GM21529 (cell line): ENCODE measurements at regions not wholly inside any gene's neighbourhood (a gene's known extent, or its start where the extent isn't known, plus 50 kb on each side); places are given as distances from the start of the nearest gene placed in this dataset.
"Not testable (repeated sequence)": the region's sequence is repeated elsewhere in the genome, so short reads cannot be mapped to it uniquely, and the experiment has no call there.

Source experiments
- ATAC-seq: cut with Tn5 transposase; IDR thresholded peaks from one replicate; pipeline ENCODE4 v1.9.1; 2021; ENCODE audit not compliant: unreplicated experiment

DNA sequence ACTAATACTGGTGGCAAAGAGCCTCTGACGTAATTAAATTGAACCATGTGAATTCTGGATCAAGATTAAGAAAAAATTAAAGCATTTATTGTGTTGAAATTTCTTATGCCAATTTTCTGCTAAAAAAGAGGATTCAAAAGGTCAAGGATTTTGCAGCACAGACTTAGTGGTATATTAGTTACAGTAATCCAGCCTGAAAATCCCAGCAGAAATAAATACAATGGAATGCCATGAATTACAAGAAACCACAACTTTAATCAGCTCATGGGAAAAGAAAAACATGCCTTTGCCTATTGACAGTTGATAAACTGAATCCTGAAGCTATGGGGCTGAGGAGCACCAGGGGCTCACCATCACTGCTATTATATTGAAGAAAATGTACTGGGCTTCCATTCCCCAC lies 114.8 kb upstream of the SATB2 start:
- no peak for ATAC-seq

DNA sequence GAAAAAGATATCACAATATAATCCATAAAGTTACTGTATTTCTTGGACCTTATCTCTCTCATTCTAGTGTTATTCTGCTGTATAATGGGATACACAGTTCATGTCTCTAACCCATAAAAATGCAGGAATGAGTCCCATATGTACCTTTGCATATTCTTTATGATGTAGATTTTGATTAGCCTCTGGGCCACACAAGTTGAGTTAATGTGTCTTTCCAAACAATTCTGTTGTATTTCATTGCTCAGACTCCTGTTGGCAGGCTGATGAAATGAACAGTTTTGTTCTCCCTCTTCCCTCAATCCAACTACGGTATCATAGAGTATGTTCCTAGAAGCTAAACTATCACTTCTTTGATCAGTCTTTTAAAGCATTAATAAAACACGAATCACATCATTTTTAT lies 113.2 kb upstream of the SATB2 start:
- ATAC-seq, result no peak

DNA sequence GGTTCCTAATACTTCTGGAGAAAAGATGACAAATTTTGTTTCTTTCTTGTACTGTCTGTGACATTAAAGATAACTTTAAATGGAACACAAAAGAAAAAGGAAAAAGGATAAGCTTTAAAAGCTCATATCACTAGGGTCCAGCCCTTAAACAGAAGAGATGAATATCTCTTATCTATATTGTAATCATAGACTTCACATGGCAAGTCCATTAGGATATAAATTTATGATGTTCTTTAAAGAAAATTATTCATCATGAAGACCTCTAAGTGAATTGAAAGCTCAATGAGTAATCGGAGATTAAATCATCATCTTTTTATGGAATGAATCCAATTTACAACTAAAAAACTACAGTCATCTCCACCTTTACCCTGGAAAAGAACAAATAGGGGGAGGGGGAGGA lies 111.6 kb upstream of the SATB2 start:
- no peak for ATAC-seq

DNA sequence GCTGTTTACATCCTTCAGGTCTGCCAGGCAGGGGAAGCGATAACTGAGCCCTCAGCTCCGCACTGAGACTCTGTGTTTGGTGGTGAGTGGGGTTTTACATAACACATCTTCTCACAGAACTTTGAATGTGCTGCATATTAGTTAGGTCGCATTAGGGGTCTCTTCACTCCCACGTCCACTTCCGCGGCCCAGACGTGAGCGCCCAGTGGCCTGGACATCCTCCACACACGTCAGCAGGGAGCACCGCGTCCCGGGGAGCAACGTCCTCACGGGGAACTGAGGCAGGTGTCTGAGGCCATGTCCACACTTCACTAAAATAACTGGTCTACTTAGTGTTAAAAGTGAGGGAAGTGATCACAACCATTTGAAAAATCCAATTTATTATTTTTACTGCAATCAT lies 100.4 kb upstream of the SATB2 start:
- ATAC-seq, result no peak

DNA sequence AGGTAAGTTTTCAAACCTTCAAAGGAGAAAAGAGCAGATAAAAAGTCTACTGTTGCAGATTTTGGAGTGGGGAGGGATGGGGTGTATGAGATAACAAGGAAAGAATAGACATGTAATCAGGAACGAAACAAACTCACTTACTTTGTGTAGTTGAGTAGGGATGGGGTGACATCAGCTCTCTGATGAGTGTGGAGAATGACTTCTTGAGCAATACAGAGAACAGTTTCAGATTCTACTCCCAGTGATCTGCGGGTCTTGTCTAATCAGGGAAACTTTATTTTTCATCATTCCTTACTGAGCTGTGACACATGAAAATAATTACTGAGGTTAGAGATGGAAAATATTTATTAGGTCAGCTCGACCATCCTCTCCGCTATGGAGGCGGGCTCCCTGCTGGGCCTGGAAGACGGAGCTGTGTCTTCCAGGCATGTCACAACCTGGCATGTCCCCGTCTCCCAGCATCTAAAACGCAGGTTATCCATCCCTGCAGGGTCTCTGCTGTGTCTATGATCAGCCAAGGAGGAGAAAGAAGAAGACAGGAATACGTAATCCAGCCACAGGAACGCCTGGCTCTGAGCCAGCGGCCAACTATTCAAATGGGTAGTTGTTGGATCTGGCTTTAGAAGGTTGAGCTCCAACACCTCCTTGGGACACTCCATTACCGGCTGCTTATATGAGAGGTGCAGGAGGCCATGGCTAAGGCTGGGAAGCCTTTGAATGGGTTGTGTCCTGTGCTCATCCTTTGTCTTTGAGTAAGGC lies 99.0 kb upstream of the SATB2 start:
- no peak for ATAC-seq

DNA sequence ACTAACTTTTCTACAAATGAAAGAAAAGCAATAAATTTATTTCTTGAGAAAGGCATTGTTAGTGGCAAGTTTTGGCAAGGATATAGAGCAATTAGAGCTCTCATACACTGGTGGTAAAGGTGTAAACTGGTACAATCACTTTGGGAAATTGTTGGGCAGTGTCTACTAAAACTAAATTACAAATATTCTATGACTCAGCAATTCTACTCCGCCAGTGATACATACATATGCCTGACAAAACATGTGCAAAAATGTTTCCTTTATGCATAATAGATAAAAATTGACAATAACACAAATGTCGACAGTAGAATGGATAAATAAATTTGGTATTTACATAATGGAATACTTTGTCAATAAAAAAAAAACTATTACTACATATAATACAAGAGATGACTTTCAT lies 96.3 kb upstream of the SATB2 start:
- no peak for ATAC-seq

DNA sequence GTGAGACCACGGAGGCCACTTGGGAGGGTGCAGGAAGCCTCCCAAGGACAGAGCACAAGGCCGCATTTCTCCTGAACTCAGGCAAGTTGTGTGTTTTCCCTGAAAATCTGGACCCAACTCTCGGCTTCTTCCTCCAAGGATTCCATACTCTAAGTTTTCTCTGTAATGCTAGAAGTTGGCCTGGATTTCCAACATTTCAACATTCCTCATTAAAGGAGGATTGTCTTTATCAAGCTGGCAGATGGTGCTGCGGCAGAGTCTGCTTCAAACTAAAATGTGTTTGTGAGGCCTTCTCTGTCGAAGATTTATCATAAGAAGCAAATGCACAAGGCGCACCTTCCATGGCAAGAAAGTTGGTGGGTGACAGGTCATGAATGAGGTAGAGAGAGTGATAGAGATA lies 94.4 kb upstream of the SATB2 start:
- ATAC-seq, result no peak

DNA sequence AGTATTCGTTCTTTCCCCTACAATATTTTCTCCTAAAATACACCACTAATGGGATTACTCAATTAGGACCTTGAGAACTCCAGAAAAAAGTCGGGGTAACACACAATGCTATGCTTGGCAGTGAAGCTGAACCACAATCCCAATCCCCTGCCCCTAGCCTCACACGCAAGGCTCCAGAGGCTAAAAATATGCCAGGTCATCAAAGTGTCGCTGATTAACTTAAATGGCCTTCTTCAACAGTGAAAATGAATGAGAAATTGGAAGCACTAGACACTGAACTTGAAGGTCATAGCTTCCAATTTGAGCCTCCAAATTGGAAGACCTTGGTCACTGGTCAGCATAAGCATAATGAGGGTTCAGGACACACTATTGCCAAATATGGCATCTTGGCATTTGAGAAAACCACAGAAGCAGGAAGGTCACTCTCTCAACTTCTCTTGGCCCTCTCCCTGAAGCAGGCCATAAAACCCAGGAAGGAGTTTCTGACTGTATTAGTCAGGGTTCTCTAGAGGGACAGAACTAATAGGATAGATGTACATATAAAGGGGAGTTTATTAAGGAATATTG lies 86.0 kb upstream of the SATB2 start:
- ATAC-seq, result no peak

DNA sequence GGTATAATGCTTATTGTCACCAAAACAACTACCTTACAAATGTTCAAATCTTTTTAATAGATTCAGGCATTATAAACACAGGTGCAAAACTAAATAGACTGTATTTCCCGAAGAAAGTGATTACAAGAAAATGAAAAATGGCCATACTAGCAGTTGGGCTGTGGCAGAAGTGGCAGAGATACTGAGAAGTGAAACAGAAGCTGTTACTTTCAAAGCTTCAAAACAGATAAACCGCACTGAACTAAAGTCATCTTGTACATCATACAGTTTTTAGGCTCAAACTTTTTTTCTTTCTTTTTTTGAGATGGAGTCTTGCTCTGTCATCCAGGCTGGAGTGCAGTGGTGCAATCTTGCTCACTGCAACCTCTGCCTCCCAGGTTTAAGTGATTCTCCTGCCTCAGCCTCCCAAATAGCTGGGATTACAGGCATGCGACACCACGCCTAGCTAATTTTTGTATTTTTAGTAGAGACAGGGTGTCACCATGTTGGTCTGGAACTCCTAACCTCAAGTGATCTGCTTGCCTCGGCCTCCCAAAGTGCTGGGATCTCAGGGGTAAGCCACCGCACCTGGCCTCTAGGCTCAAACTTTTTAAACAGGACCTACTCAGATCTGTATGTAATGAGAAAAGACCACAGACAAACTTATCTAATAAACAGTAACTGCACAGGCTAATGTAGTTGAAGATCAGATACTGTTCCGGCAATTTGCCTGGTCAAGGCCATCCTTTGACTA lies 77.9 kb upstream of the SATB2 start:
- no peak for ATAC-seq

DNA sequence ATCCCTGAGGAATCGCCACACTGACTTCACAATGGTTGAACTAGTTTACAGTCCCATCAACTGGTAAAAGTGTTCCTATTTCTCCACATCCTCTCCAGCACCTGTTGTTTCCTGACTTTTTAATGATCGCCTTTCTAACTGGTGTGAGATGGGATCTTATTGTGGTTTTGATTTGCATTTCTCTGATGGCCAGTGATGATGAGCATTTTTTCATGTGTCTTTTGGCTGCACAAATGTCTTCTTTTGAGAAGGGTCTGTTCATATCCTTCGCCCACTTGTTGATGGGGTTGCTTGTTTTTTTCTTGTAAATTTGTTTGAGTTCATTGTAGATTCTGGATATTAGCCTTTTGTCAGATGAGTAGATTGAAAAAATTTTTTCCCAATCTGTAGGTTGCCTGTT lies 76.1 kb upstream of the SATB2 start:
- ATAC-seq, result not testable (repeated sequence)

DNA sequence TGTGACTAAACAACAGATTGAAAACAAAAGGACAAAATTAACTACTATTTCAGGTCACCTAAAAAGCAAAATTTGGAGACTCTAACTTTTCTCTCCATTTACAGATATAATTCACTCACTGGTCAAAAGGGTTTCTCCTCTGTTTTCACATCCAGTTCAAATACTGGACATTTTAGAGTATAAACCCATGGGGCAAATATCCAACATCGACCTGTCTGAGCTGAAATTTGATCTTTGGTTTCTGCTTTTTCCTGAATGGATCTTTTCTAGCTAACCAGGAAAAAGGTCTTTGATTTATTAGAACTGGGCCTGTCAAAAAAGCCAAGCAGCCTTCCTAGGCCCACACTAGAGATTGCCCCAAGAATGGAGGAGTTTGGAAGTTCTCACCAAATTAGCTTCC lies 69.3 kb upstream of the SATB2 start:
- ATAC-seq, result no peak

DNA sequence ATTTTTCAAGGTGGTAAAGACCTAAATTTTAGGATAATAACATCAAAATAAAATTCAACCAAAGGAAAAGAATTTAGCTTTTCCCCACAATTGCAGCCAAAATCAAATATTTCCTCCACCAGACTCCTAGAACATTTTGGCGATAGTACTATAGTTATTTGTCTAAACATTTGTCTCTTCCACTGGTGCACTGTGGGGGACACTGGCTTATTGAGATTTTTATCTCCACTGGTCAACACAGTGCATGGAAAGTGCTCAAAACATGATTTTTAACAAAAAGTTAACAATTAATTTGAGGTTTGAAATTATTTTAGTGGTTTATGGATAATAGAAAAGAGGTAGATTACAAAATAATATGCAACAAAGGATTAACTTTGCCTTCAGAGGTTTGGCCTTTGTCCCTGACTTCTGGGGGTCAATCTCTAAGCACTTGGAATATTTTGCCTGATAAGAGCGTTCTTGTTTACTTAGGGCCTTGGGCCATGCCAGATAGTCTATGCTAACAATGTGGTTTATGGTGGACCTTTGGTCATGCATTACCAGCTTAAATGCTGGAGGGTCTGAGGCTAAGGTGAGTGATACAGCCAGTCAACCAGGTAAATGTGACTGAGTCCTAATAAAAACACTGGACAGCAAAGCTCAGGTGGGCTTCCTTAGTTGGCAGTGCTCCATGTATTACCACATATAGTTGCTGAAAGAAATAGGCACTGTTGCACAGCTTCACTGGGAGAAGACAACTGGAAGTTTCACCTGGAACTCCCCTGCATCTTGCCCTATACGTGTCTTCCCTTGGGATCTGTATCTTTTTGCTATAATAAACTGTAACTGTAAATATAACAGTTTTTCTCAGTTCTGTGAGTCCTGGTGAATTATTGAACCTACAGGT lies 67.2 kb upstream of the SATB2 start:
- ATAC-seq, result no peak

DNA sequence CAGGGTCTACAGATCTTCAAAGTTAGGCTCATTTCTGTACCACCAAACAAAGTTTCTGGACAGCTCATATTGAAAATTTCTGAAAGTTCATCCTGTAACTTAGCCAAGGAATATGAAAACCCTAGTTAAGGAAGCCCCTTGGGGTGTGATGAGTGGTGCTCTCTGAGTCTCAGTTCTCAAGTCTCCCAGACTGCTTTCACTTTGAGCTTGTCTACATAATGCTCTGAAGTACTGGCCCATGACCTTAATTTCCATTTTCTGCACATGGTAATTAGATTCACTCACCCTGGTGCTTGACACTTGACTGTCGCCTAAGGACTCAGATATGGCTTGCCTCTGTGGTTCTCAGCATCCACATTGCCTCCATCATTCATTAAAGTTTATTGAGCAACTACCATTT lies 51.7 kb upstream of the SATB2 start:
- peak; percentile 84 for ATAC-seq
